HG03521 (cell line): ENCODE measurements at regions not wholly inside any gene's neighbourhood (a gene's known extent, or its start where the extent isn't known, plus 50 kb on each side); places are given as distances from the start of the nearest gene placed in this dataset.

Experiments used
- ATAC-seq: cut with Tn5 transposase; IDR thresholded peaks from one replicate; pipeline ENCODE4 v1.9.1; 2021; ENCODE audit warnings: mild to moderate bottlenecking, moderate library complexity; ENCODE audit not compliant: unreplicated experiment

GRCh38 chr6:92840246-92840930 lies 579.0 kb downstream of the EPHA7 start:
- no peak for ATAC-seq

- no peak for ATAC-seq
These were observed 590.6 kb downstream of the EPHA7 start for GRCh38 chr6:92828788-92829187.

GRCh38 chr6:92827104-92827503 lies 592.3 kb downstream of the EPHA7 start:
- ATAC-seq = no peak

DNA sequence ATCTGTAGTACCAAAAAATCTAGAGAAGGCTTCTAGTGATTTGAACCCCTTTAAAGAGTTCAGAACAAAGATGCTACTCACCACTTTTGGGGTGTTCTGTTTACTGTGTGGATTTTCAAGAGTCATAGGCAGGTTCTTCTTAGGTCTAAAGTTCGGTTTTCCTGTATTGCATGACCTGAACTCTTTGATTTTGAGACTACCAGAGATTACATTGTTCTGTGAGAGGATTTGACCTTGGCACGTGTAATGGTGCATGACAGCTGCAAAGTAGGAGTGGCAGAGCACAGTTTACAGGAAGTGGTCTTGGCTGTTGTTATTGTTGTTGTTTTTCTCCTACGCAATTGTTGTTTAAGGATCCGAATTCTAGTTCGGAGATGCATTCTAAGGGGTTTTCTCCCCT lies 592.7 kb downstream of the EPHA7 start:
- ATAC-seq = no peak

GRCh38 chr6:92822222-92822621 lies 597.1 kb downstream of the EPHA7 start:
- no peak for ATAC-seq

GRCh38 chr6:92820601-92821000 lies 598.8 kb downstream of the EPHA7 start:
- no peak for ATAC-seq

GRCh38 chr6:92810913-92811312 lies 608.4 kb downstream of the EPHA7 start:
- no peak for ATAC-seq

- no peak for ATAC-seq
These were observed 613.1 kb downstream of the EPHA7 start for GRCh38 chr6:92806254-92806653.

DNA sequence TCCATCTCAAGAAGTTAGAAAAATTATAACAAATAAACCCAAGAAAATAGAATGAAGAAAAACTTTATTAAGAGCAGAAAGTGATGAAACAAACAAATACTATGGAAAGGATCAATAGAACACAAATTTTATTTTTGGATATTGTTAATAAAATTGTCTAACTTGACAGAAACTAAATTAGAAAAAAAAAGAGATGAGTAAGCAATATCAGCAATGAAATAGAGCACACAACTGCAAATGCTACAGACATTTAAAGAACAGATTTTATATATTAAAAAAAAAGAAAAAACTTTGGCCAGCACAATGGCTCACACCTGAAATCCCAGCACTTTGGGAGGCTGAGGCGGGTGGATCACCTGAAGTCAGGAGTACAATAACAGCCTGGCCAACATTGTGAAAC lies 628.0 kb downstream of the EPHA7 start:
- ATAC-seq = no peak

DNA sequence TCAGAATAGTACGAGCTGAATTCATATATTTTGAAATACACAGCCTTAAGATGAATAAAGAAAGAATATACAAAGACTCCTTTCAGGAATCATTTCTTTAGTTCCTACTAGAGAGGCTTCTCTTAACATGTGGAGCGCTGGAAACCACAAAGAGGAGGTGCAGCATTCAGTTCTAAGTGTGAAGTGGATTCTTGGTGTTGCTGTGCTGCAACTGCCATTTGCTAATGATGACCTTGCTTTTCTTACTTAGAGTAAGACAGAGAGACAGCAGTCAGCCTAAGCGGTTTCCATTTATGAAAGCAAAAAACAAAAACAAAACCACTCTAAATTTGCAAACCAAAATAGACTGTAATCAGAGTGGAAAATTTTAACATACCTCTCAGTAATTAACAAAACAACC lies 629.0 kb downstream of the EPHA7 start:
- ATAC-seq = no peak

GRCh38 chr6:92784235-92784634 lies 635.1 kb downstream of the EPHA7 start:
- ATAC-seq = no peak

DNA sequence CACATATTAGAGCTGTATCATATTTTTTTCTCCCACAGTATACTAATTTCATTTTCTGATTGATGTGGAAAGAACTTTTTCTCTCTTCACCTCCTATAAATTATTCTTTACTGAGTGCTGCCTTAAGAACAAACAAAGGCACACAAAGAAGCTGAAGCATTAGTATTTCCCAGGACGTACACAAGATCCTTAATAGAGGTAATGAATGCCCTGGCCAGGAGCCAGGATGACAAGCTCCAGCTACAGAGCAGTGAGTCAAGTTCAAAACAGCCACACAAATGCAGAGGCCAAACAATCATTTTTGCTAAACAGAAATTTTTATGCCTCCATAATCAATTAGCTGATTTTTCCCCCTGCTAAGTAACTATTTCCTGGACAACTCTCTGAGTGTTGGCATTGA lies 639.6 kb downstream of the EPHA7 start:
- ATAC-seq = no peak

GRCh38 chr6:92777146-92777740 lies 642.1 kb downstream of the EPHA7 start:
- ATAC-seq = no peak

DNA sequence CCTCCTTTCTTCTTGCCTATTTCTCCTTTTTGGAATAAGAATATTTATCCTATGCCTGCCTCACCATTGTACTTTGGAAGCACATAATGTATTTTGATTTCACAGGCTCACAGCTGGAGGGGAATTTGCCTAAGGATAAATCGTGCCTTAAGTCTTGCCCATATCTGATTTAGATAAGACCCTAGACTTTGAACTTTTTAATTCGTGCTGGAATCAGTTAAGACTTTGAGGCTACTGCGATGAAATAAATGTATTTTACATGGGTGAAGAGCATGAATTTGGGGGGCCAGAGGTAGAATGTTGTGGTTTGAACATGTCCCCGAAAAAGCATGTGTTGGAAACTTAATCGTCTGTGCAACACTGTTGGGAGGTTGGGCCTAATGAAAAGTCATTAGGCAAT lies 648.8 kb downstream of the EPHA7 start:
- ATAC-seq = no peak

GRCh38 chr6:92767101-92767500 lies 652.3 kb downstream of the EPHA7 start:
- no peak for ATAC-seq

DNA sequence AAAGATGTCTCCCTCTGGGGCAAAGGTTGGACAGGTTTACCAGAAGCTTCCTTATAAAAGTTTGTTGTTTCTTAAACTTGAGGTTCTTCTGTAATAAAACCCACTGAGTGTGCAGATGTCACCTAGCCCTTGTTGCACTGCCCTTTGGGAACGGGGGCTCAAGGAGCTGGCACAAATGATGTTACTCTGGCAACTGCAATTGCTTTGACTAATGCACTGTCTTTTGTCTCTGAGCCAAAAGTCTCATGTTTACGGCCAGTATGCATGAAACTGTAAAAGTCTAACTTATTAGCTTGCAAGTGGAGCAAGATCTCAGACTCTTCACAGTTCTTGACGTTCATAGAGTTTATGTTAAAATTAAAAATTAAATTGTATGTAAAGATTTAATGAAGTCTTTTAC lies 655.7 kb downstream of the EPHA7 start:
- no peak for ATAC-seq

DNA sequence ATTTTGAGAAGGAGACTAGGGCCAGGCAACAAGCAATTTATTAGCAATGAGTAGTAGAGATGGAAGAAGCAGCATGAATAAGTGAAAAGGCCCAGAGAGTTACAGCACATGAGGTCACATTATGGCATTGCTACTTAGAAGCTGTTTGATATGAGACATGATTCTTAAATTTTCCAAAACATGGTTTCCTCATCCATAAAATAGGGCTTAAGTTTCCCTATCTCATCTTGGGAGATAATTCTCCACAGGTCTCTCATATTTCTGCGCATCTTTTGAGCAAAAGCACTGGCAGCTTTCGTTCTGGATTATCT lies 656.1 kb downstream of the EPHA7 start:
- no peak for ATAC-seq

DNA sequence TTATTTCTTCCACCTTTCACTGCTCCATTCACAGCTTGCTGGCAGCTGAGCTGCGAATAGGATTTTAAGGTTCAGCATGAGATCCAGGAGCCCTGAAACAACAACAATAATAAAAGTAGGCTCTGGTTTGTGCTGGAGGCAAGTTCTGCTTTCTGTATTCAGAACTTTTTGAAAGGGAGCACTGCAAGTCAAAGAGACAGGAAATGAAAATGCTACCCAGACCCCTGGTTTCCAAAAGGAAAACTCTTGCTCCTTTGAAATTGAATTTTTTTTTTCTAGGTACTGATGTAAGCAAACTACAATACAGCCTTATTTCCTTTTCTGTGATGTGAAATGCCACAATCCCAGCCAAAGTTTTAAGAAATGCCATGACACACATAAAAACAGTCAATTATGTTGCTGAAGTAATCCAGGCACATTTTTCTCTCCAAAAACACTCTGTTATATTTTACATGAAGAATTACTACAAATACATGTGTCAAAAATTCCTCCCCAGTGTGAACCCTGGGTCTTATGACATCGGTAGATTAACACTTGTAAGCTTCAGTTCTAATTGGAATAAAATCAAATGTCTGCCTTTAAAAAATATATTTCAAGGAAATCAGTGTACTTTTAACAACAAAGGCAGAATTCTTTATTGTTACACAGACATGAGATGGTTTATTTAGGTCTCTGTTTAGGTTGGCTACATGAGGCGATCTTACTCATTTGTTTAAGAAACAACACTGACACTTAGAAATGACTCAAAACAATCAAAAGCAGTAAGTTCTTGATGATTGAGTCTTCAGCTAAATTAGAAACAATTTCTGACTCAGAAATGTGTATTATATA lies 656.7 kb downstream of the EPHA7 start:
- no peak for ATAC-seq

- ATAC-seq = no peak
These were observed 660.2 kb downstream of the EPHA7 start for GRCh38 chr6:92759178-92759577.

DNA sequence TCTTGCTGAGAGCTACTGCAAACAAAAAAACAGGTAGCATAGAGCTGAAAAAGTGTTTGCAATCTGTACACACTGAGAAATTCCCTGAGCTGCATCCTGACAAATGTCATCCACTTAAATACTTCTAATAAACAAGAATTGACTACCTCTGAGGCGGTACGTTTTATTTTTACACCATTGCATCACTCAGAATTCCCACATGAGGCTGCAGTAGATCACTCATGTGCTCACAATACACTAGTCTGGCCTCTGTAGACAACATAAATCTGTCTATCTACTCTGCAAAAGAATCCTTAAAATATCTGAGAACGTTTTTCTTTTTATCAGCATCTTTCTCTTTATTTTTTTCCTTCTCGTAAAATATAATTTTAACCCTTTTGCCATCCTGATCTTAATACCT lies 661.4 kb downstream of the EPHA7 start:
- ATAC-seq = no peak

DNA sequence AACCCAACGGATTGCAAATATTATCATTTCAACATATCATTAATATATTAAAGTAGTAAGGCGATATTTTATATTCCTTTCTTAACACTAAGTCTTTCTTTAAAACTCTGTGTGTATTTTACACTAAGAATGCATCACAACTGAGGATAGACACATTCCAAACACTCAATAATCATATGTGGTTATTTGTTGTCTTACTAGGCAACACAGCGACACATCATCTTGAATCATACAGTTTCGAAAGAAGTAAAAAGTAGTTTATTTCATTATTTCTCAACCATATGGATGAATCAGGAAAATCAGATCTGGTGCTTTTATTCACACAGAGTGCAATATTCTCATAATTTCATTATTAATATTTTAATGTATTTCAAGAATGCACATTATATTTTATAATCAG lies 662.4 kb downstream of the EPHA7 start:
- ATAC-seq = no peak

- no peak for ATAC-seq
These were observed 665.4 kb downstream of the EPHA7 start for GRCh38 chr6:92753956-92754355.
